H1 (cell line): ENCODE measurements at regions not wholly inside any gene's neighbourhood (a gene's known extent, or its start where the extent isn't known, plus 50 kb on each side); places are given as distances from the start of the nearest gene placed in this dataset.

Source experiments
- CTCF ChIA-PET: fragments of 300-600 bp; sonication (Branson Sonifier 250); formaldehyde crosslinking; loops from one replicate; lab custom pipeline; 2021; ENCODE audit not compliant: partially characterized antibody; lab: Charles Lee
- POLR2A ChIA-PET: fragments of 300-600 bp; sonication (Branson Sonifier 250); formaldehyde crosslinking; loops from one replicate; lab custom pipeline; 2021; ENCODE audit warnings: inconsistent platforms; ENCODE audit not compliant: partially characterized antibody; lab: Charles Lee
- DNase-seq, 2 experiments: peaks; one replicate each; pipeline versions ENCODE4 v3.0.0 to v3.0.0-alpha.2; 2010 to 2022; ENCODE audit warnings: low spot score in 2 of 2, low read depth in 1 of 2, mixed read lengths in 1 of 2
- FAIRE-seq: peaks from 2 replicates; lab custom pipeline; 2011; peaks lifted over from hg19 to GRCh38; lab: Jason Lieb, UNC
- H2AFZ ChIP-seq: 2 replicates; pipeline ENCODE4 v1.8.1; 2012; ENCODE audit warnings: low read length, inconsistent platforms
- H2AK5ac ChIP-seq: 2 replicates; pipeline ENCODE4 v1.6.1; 2013; ENCODE audit warnings: low read depth, low read length
- H2BK120ac ChIP-seq: replicated peaks from 2 replicates; pipeline ENCODE3; 2013; ENCODE audit warnings: low read depth, low read length, inconsistent platforms
- H2BK12ac ChIP-seq: 2 replicates; pipeline ENCODE4 v1.6.1; 2013; ENCODE audit warnings: low read depth, low read length
- H2BK15ac ChIP-seq: 2 replicates; pipeline ENCODE4 v1.6.1; 2013; ENCODE audit warnings: low read length
- H2BK20ac ChIP-seq: 2 replicates; pipeline ENCODE4 v1.6.1; 2013; ENCODE audit warnings: low read length
- H2BK5ac ChIP-seq: 2 replicates; pipeline ENCODE4 v1.6.1; 2013; ENCODE audit warnings: low read depth, low read length
- H3K14ac ChIP-seq: 2 replicates; pipeline ENCODE4 v1.6.1; 2013; ENCODE audit warnings: inconsistent platforms; ENCODE audit not compliant: insufficient read length
- H3K18ac ChIP-seq: 2 replicates; pipeline ENCODE4 v1.6.1; 2013; ENCODE audit warnings: low read length; ENCODE audit errors: extremely low read depth
- H3K23ac ChIP-seq: 2 replicates; pipeline ENCODE4 v1.6.1; 2013; ENCODE audit warnings: inconsistent platforms; ENCODE audit not compliant: insufficient read length
- H3K23me2 ChIP-seq: 2 replicates; pipeline ENCODE4 v1.6.1; 2013; ENCODE audit warnings: low read depth, low read length
- H3K27ac ChIP-seq: 2 replicates; pipeline ENCODE4 v1.6.1; 2011; ENCODE audit warnings: low read depth, low read length, inconsistent platforms
- H3K27me3 ChIP-seq, 4 experiments: replicated peaks in 1 of 4; 1 replicate in 1 of 4; 2 replicates in 3 of 4; pipeline versions ENCODE4 v1.6.1 to v1.8.1; 2011 to 2013; ENCODE audit warnings: low read length in 3 of 4, mild to moderate bottlenecking in 3 of 4, inconsistent platforms in 2 of 4, mixed read lengths in 2 of 4, moderate library complexity in 1 of 4; ENCODE audit not compliant: control insufficient read depth in 3 of 4, insufficient read depth in 3 of 4; ENCODE audit errors: extremely low read depth in 1 of 4
- H3K36me3 ChIP-seq, 4 experiments: 2 replicates each; pipeline versions ENCODE4 v1.6.1 to v1.8.1; 2011 to 2013; ENCODE audit warnings: mild to moderate bottlenecking in 4 of 4, low read length in 3 of 4, moderate library complexity in 2 of 4, control low read depth in 1 of 4, inconsistent platforms in 1 of 4; ENCODE audit not compliant: insufficient read depth in 4 of 4, control insufficient read depth in 2 of 4
- H3K4ac ChIP-seq: replicated peaks from 2 replicates; pipeline ENCODE3; 2013; ENCODE audit warnings: low read length, low read depth, mixed read lengths, inconsistent platforms; ENCODE audit not compliant: insufficient read length
- H3K4me1 ChIP-seq, 4 experiments: replicated peaks in 1 of 4; 1 replicate in 1 of 4; 2 replicates in 3 of 4; pipeline versions ENCODE4 v1.6.1 to v1.8.1; 2011 to 2013; ENCODE audit warnings: low read length in 3 of 4, inconsistent platforms in 2 of 4, mixed read lengths in 1 of 4; ENCODE audit not compliant: insufficient read depth in 4 of 4, control insufficient read depth in 3 of 4
- H3K4me2 ChIP-seq, 2 experiments: 2 replicates each; pipeline versions ENCODE4 v1.6.1 to v1.8.1; 2011 to 2013; ENCODE audit warnings: low read depth in 2 of 2, low read length in 2 of 2, control low read depth in 1 of 2, inconsistent platforms in 1 of 2, mild to moderate bottlenecking in 1 of 2; ENCODE audit not compliant: insufficient read depth in 1 of 2
- H3K4me3 ChIP-seq, 4 experiments: fragments of 200-600, 300-600 bp in 1 of 4; sonication (generic), shearing (Covaris generic), sonication (Bioruptor Twin) in 1 of 4; 2 replicates each; pipeline versions ENCODE4 v1.5.1 to v1.8.1; 2011 to 2016; ENCODE audit warnings: low read length in 4 of 4, low read depth in 3 of 4, control low read depth in 2 of 4, inconsistent platforms in 2 of 4, mild to moderate bottlenecking in 2 of 4, mixed read lengths in 1 of 4, moderate library complexity in 1 of 4; ENCODE audit not compliant: insufficient read depth in 2 of 4; ENCODE audit errors: extremely low read depth in 1 of 4
- H3K56ac ChIP-seq: replicated peaks from 2 replicates; pipeline ENCODE3; 2013; ENCODE audit warnings: low read depth, mild to moderate bottlenecking, mixed read lengths, low read length, inconsistent platforms; ENCODE audit not compliant: insufficient read length
- H3K79me1 ChIP-seq: 2 replicates; pipeline ENCODE4 v1.6.1; 2013; ENCODE audit warnings: low read depth, low read length, control low read depth
- H3K79me2 ChIP-seq, 2 experiments: 2 replicates each; pipeline versions ENCODE4 v1.6.1 to v1.8.1; 2012 to 2013; ENCODE audit warnings: low read length in 2 of 2, mild to moderate bottlenecking in 2 of 2, inconsistent platforms in 1 of 2; ENCODE audit not compliant: insufficient read depth in 2 of 2, control insufficient read depth in 1 of 2
- H3K9ac ChIP-seq, 4 experiments: replicated peaks in 1 of 4; 1 replicate in 1 of 4; 2 replicates in 3 of 4; pipeline versions ENCODE4 v1.6.1 to v1.8.1; 2011 to 2013; ENCODE audit warnings: low read depth in 3 of 4, low read length in 3 of 4, control low read depth in 2 of 4, mild to moderate bottlenecking in 2 of 4, moderate library complexity in 2 of 4, inconsistent platforms in 1 of 4; ENCODE audit errors: extremely low read depth in 1 of 4
- H3K9me3 ChIP-seq, 2 experiments: 2 replicates each; pipeline versions ENCODE4 v1.6.1 to v1.8.1; 2012 to 2013; ENCODE audit warnings: mild to moderate bottlenecking in 2 of 2, moderate library complexity in 2 of 2, control low read depth in 1 of 2, inconsistent platforms in 1 of 2, low read depth in 1 of 2, low read length in 1 of 2, mixed read lengths in 1 of 2; ENCODE audit not compliant: insufficient read depth in 2 of 2
- H4K20me1 ChIP-seq, 2 experiments: replicated peaks in 1 of 2; 2 replicates each; pipeline versions ENCODE3 to v1.8.1; 2011 to 2013; ENCODE audit warnings: inconsistent platforms in 2 of 2, low read length in 2 of 2, mild to moderate bottlenecking in 1 of 2; ENCODE audit not compliant: insufficient read depth in 2 of 2, control insufficient read depth in 1 of 2
- H4K5ac ChIP-seq: 2 replicates; pipeline ENCODE4 v1.6.1; 2013; ENCODE audit warnings: low read length, low read depth, mixed read lengths, inconsistent platforms; ENCODE audit not compliant: insufficient read length
- H4K8ac ChIP-seq: 2 replicates; pipeline ENCODE4 v1.8.0; 2013; ENCODE audit warnings: mild to moderate bottlenecking, moderate library complexity, low read length, inconsistent platforms; ENCODE audit not compliant: insufficient read depth; ENCODE audit errors: extremely low read depth
- H4K91ac ChIP-seq: replicated peaks from 2 replicates; pipeline ENCODE3; 2013; ENCODE audit warnings: low read length, mixed read lengths, inconsistent platforms; ENCODE audit not compliant: insufficient read length
- BRCA1 ChIP-seq: IDR thresholded peaks from 2 replicates; pipeline ENCODE4 v1.6.1; 2012; ENCODE audit warnings: low read depth, low read length, improper control_type of control experiment
- CEBPB ChIP-seq: IDR thresholded peaks from 2 replicates; pipeline ENCODE4 v1.6.1; 2012; ENCODE audit warnings: low read depth, low read length
- CREB1 ChIP-seq: IDR thresholded peaks from 2 replicates; pipeline ENCODE4 v1.6.1; 2012; ENCODE audit warnings: inconsistent platforms
- CTCF ChIP-seq, 3 experiments: IDR thresholded peaks; 1 replicate in 2 of 3; 2 replicates in 1 of 3; pipeline versions ENCODE4 v1.5.1 to v1.6.1; 2011; ENCODE audit warnings: low read length in 3 of 3, mild to moderate bottlenecking in 3 of 3, inconsistent platforms in 2 of 3, low read depth in 1 of 3, moderate library complexity in 1 of 3; ENCODE audit not compliant: insufficient read depth in 1 of 3; ENCODE audit errors: control extremely low read depth in 1 of 3
- EGR1 ChIP-seq: IDR thresholded peaks from 2 replicates; pipeline ENCODE4 v1.6.1; 2011; ENCODE audit warnings: low read depth, low read length, borderline replicate concordance
- HDAC6 ChIP-seq: IDR thresholded peaks from one replicate; pipeline ENCODE4 v1.7.1; 2012; ENCODE audit warnings: low read depth, mild to moderate bottlenecking, inconsistent platforms, low read length, moderate library complexity
- MAFK ChIP-seq: IDR thresholded peaks from 2 replicates; pipeline ENCODE4 v1.6.1; 2012; ENCODE audit warnings: low read depth, mild to moderate bottlenecking, improper control_type of control experiment, low read length
- MAX ChIP-seq: IDR thresholded peaks from 2 replicates; pipeline ENCODE4 v1.6.1; 2012; ENCODE audit warnings: inconsistent platforms
- RBBP5 ChIP-seq: IDR thresholded peaks from 2 replicates; pipeline ENCODE4 v1.7.1; 2012; ENCODE audit warnings: low read depth, mild to moderate bottlenecking, inconsistent platforms, low read length, moderate library complexity, borderline replicate concordance
- SIN3A ChIP-seq, 2 experiments: IDR thresholded peaks in 1 of 2; conservative IDR thresholded peaks in 1 of 2; 2 replicates each; pipeline ENCODE4 v1.6.1; 2011 to 2012; ENCODE audit warnings: low read length in 2 of 2, improper control_type of control experiment in 1 of 2, low read depth in 1 of 2, mild to moderate bottlenecking in 1 of 2
- SP2 ChIP-seq: IDR thresholded peaks from 2 replicates; pipeline ENCODE4 v1.6.1; 2012; ENCODE audit warnings: mild to moderate bottlenecking, low read length, inconsistent platforms
- SP4 ChIP-seq: IDR thresholded peaks from 2 replicates; pipeline ENCODE4 v1.6.1; 2012; ENCODE audit warnings: low read length, inconsistent platforms
- SUZ12 ChIP-seq: fragments of 200-600 bp; sonication (generic); IDR thresholded peaks from 2 replicates; pipeline ENCODE4 v1.6.1; 2012; ENCODE audit warnings: mild to moderate bottlenecking, inconsistent platforms, low read length, moderate library complexity, mixed read lengths
- WGBS, 2 experiments: shearing (Covaris generic) in 1 of 2; methylation state at CpG; one replicate each; pipeline versions ENCODE4 v1.1.6 to v1.1.7; 2013 to 2015; ENCODE audit warnings: low lambda C conversion rate in 2 of 2, mixed read lengths in 2 of 2, inconsistent platforms in 1 of 2, low coverage in 1 of 2, missing lambda C conversion rate in 1 of 2; ENCODE audit not compliant: insufficient replicate concordance in 2 of 2, insufficient coverage in 1 of 2, insufficient read length in 1 of 2; ENCODE audit errors: extremely low coverage in 1 of 2, missing lambda C conversion rate in 1 of 2; 5-methylcytosine and 5-hydroxymethylcytosine counted together

- no peak overlapping the region for H3K56ac ChIP-seq
- H3K18ac ChIP-seq: no peak overlapping the region
- no peak overlapping the region for H4K5ac ChIP-seq
- H3K9ac ChIP-seq: no peak overlapping the region
- H2BK120ac ChIP-seq: no peak overlapping the region
- no peak overlapping the region for H3K4ac ChIP-seq
- H3K23me2 ChIP-seq: no peaks in the 10 kb centered on the region
- no peak overlapping the region for H3K14ac ChIP-seq
- WGBS, 2 experiments: 91% methylated on average over 4 of the region's 4 CpGs; no CpG with 5 or more reads in 1 of the 2 experiments
- H3K36me3 ChIP-seq: no peaks in the 10 kb centered on the region
- no peaks in the 10 kb centered on the region for H3K27me3 ChIP-seq
- CTCF ChIA-PET: interaction anchor here (1.5 kb wide), 1 partner anchor 661 kb away, joined by 3 read pairs; no protein-coding TSS in a partner anchor
- DNase-seq: no peak
- H4K91ac ChIP-seq: no peak overlapping the region
- H3K4me3 ChIP-seq: no peak overlapping the region
- H2AFZ ChIP-seq: no peak overlapping the region
- no peak overlapping the region for H3K23ac ChIP-seq
- 0 out of 2 replicates have a peak overlapping the region, but pooled peaks have one; percentile 67 for H2BK20ac ChIP-seq
- H4K20me1 ChIP-seq: no peaks in the 10 kb centered on the region
- H2AK5ac ChIP-seq: no peak overlapping the region
- H2BK12ac ChIP-seq: no peak overlapping the region
- no peaks in the 10 kb centered on the region for H3K79me1 ChIP-seq
- no peak overlapping the region for H2BK15ac ChIP-seq
- no peaks in the 10 kb centered on the region for H3K79me2 ChIP-seq
- H4K8ac ChIP-seq: no peak overlapping the region
- H3K4me1 ChIP-seq: no peaks in the 10 kb centered on the region
- no peaks in the 10 kb centered on the region for H3K9me3 ChIP-seq
- H3K4me2 ChIP-seq: no peak overlapping the region
- FAIRE-seq: no peak
- H2BK5ac ChIP-seq: no peak overlapping the region
- POLR2A ChIA-PET: no interaction called here
- no peak overlapping the region for H3K27ac ChIP-seq
- TF ChIP-seq HDAC6 (no peak), BRCA1 (no peak), MAFK (no peak), CREB1 (no peak), RBBP5 (no peak), SP2 (no peak), CEBPB (no peak), SP4 (no peak), SUZ12 (no peak), CTCF (IDR thresholded peaks at IDR 0.05; ENCODE audit: control extremely low read depth in 1 of 3, insufficient read depth in 1 of 3, low read depth in 1 of 3, low read length in 3 of 3) (no peak), EGR1 (no peak), MAX (no peak), SIN3A (conservative IDR thresholded peaks at IDR 0.05 in 1 of 2, IDR thresholded peaks at IDR 0.05 in 1 of 2; ENCODE audit: low read depth in 1 of 2, low read length in 2 of 2) (no peak)
Observed at GRCh38 chr2:220491670-220492069, 864.2 kb downstream of the SLC4A3 start.
